Keratinocyte (primary cell): ENCODE measurements at regions not wholly inside any gene's neighbourhood (a gene's known extent, or its start where the extent isn't known, plus 50 kb on each side); places are given as distances from the start of the nearest gene placed in this dataset.

ENCODE experiments used
- DNase-seq: peaks from one replicate; pipeline ENCODE4 v3.0.0-alpha.2; 2011; ENCODE audit warnings: low read depth, missing footprints, low spot score
- FAIRE-seq: peaks from 2 replicates; lab custom pipeline; 2011; peaks lifted over from hg19 to GRCh38; lab: Jason Lieb, UNC
- H2AFZ ChIP-seq: 2 replicates; pipeline ENCODE4 v1.6.0; 2012; ENCODE audit warnings: low read length, control low read depth, inconsistent platforms; ENCODE audit not compliant: control insufficient read depth
- H3K27ac ChIP-seq: 2 replicates; pipeline ENCODE4 v1.5.1; 2011; ENCODE audit warnings: low read length; ENCODE audit not compliant: control insufficient read depth, insufficient read depth
- H3K27me3 ChIP-seq: 3 replicates; pipeline ENCODE4 v1.6.0; 2011; ENCODE audit warnings: low read length; ENCODE audit not compliant: control insufficient read depth, insufficient read depth; ENCODE audit errors: extremely low read depth
- H3K36me3 ChIP-seq, 2 experiments: 2 replicates in 1 of 2; 3 replicates in 1 of 2; pipeline ENCODE4 v1.5.1; 2011; ENCODE audit warnings: low read length in 2 of 2, mild to moderate bottlenecking in 1 of 2; ENCODE audit not compliant: control insufficient read depth in 2 of 2, insufficient read depth in 2 of 2; ENCODE audit errors: extremely low read depth in 1 of 2
- H3K4me1 ChIP-seq: 3 replicates; pipeline ENCODE4 v1.5.1; 2011; ENCODE audit warnings: low read length; ENCODE audit not compliant: control insufficient read depth, insufficient read depth; ENCODE audit errors: extremely low read depth
- H3K4me2 ChIP-seq: 3 replicates; pipeline ENCODE4 v1.6.0; 2011; ENCODE audit warnings: low read depth, low read length; ENCODE audit not compliant: control insufficient read depth, insufficient read depth; ENCODE audit errors: extremely low read depth
- H3K4me3 ChIP-seq, 3 experiments: fragments of 200-600 bp in 1 of 3; sonication (generic) in 1 of 3; 2 replicates in 2 of 3; 3 replicates in 1 of 3; pipeline ENCODE4 v1.5.1; 2011 to 2016; ENCODE audit warnings: low read length in 3 of 3, mild to moderate bottlenecking in 3 of 3, control low read depth in 2 of 3, inconsistent platforms in 1 of 3, low read depth in 1 of 3, mixed read lengths in 1 of 3, mixed run types in 1 of 3, moderate library complexity in 1 of 3; ENCODE audit not compliant: control insufficient read depth in 2 of 3, insufficient read depth in 2 of 3; ENCODE audit errors: extremely low read depth in 1 of 3
- H3K79me2 ChIP-seq: 2 replicates; pipeline ENCODE4 v1.6.0; 2012; ENCODE audit warnings: low read length; ENCODE audit not compliant: control insufficient read depth, insufficient read depth
- H3K9ac ChIP-seq: 3 replicates; pipeline ENCODE4 v1.6.0; 2011; ENCODE audit warnings: low read length; ENCODE audit not compliant: control insufficient read depth, insufficient read depth; ENCODE audit errors: extremely low read depth
- H3K9me1 ChIP-seq: 3 replicates; pipeline ENCODE4 v1.6.0; 2011; ENCODE audit warnings: low read length; ENCODE audit not compliant: control insufficient read depth, insufficient read depth; ENCODE audit errors: extremely low read depth
- H3K9me3 ChIP-seq: 2 replicates; pipeline ENCODE4 v1.5.1; 2012; ENCODE audit warnings: low read depth, low read length; ENCODE audit not compliant: control insufficient read depth
- H4K20me1 ChIP-seq: 3 replicates; pipeline ENCODE4 v1.6.0; 2011; ENCODE audit warnings: low read length; ENCODE audit not compliant: control insufficient read depth, insufficient read depth; ENCODE audit errors: extremely low read depth
- CTCF ChIP-seq, 3 experiments: IDR thresholded peaks in 1 of 3; conservative IDR thresholded peaks in 1 of 3; optimal IDR thresholded peaks in 1 of 3; 2 replicates in 2 of 3; 3 replicates in 1 of 3; pipeline versions ENCODE3 to v1.5.1; 2011; ENCODE audit warnings: low read length in 3 of 3, mild to moderate bottlenecking in 3 of 3, moderate library complexity in 2 of 3, control low read depth in 1 of 3, inconsistent platforms in 1 of 3; ENCODE audit not compliant: insufficient read depth in 2 of 3; ENCODE audit errors: extremely low read depth in 1 of 3
- EZH2 ChIP-seq: IDR thresholded peaks from one replicate; pipeline ENCODE4 v1.6.1; 2012; ENCODE audit warnings: inconsistent platforms, mild to moderate bottlenecking, low read length, moderate library complexity
- dilution Hi-C: fragments of 300-500 bp; cut with MboI; formaldehyde crosslinking; loops from one replicate; pipeline ENCODE4 v1.7.0; 2020; ENCODE audit warnings: low sequenced_read_pairs; ENCODE audit not compliant: extremely low pct_ligation_motif_present

- Histone ChIP-seq H4K20me1 (no peaks in the 10 kb centered on the region), H3K9me3 (no peaks in the 10 kb centered on the region), H3K36me3 (no peaks in the 10 kb centered on the region), H3K4me1 (no peaks in the 10 kb centered on the region), H3K9ac (no peak overlapping the region), H3K9me1 (no peaks in the 10 kb centered on the region), H2AFZ (no peak overlapping the region), H3K79me2 (no peaks in the 10 kb centered on the region), H3K27me3 (peaks cover 21% of the 10 kb centered on the region), H3K27ac (no peak overlapping the region), H3K4me3 (no peak overlapping the region), H3K4me2 (no peak overlapping the region)
- dilution Hi-C loops: no loop called here
- FAIRE-seq (no peak), DNase-seq (no peak)
- TF ChIP-seq EZH2: no peak
- no peak for TF ChIP-seq CTCF (optimal IDR thresholded peaks at IDR 0.05 in 1 of 3, IDR thresholded peaks at IDR 0.05 in 1 of 3, conservative IDR thresholded peaks at IDR 0.05 in 1 of 3; ENCODE audit: extremely low read depth in 1 of 3, insufficient read depth in 2 of 3, low read length in 3 of 3)
Measured at GRCh38 chr16:86881118-86881510, 302.8 kb downstream of the FOXL1 start.

GRCh38 chr16:86881861-86882273, 303.5 kb downstream of the FOXL1 start:
- Histone ChIP-seq H3K27me3 (peaks cover 21% of the 10 kb centered on the region), H3K4me1 (no peaks in the 10 kb centered on the region), H3K4me3 (no peak overlapping the region), H3K9me1 (no peaks in the 10 kb centered on the region), H3K9ac (no peak overlapping the region), H3K79me2 (no peaks in the 10 kb centered on the region), H3K9me3 (no peaks in the 10 kb centered on the region), H2AFZ (no peak overlapping the region), H3K27ac (no peak overlapping the region), H3K36me3 (no peaks in the 10 kb centered on the region), H3K4me2 (no peak overlapping the region), H4K20me1 (no peaks in the 10 kb centered on the region)
- TF ChIP-seq CTCF (optimal IDR thresholded peaks at IDR 0.05 in 1 of 3, IDR thresholded peaks at IDR 0.05 in 1 of 3, conservative IDR thresholded peaks at IDR 0.05 in 1 of 3; ENCODE audit: extremely low read depth in 1 of 3, insufficient read depth in 2 of 3, low read length in 3 of 3): no peak
- no peak for TF ChIP-seq EZH2
- dilution Hi-C loops: no loop called here
- no peak for DNase-seq
- FAIRE-seq: no peak
